Colon (tissue), 2 donors: ENCODE measurements at regions not wholly inside any gene's neighbourhood (a gene's known extent, or its start where the extent isn't known, plus 50 kb on each side); places are given as distances from the start of the nearest gene placed in this dataset.
"Not testable (repeated sequence)": the region's sequence is repeated elsewhere in the genome, so short reads cannot be mapped to it uniquely, and the experiment has no call there.

Experiments used
- FAIRE-seq: peaks from 2 replicates; lab custom pipeline; 2012; peaks lifted over from hg19 to GRCh38; lab: Jason Lieb, UNC
- donor health status: control.
- donor health status: control.

DNA sequence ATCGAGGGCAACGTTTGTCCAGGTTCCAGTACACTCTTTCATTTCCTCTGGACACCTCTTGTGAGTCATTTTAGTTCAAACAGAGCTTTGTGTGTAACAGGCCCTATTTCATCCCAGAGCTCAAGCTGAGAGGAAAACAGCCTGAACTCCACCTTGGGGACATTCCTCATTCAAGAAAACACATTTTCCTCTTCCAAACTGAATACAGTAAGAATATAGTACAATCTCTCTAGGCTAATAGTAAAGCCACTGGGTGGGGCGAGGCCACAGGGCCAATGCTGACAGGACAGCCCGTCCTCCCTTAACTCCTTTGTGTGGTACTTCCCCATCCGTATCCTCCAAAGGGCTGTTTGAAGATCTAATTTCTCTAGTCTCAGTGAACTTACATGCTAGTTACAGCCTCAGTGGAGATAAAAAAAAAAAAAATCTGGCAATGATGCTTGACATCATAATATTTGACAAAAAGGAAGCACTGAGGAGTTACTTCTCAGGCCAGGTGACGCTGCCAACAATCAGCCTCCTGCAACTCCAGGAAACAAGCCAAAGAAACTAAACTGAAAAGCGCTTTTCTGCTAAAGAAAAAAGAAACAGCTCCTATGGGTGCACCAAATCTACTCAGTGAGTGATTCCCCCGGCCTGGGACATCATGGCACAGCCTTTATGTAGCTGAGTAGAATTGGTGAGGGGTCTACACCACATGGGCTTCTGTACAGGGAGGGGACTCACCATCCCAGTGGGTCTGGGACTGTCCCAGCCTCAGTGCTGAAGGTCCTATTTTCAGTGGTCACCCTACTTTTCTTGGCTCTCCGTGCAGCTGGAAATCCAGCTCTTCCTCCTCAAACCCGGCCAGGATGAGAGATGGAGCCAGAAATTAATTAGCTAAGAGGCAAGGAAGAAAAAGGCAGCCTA is 238.2 kb upstream of the NEBL start:
- no peak for FAIRE-seq

- no peak for FAIRE-seq
These were observed 237.5 kb upstream of the NEBL start for GRCh38 chr10:21134645-21135022.

DNA sequence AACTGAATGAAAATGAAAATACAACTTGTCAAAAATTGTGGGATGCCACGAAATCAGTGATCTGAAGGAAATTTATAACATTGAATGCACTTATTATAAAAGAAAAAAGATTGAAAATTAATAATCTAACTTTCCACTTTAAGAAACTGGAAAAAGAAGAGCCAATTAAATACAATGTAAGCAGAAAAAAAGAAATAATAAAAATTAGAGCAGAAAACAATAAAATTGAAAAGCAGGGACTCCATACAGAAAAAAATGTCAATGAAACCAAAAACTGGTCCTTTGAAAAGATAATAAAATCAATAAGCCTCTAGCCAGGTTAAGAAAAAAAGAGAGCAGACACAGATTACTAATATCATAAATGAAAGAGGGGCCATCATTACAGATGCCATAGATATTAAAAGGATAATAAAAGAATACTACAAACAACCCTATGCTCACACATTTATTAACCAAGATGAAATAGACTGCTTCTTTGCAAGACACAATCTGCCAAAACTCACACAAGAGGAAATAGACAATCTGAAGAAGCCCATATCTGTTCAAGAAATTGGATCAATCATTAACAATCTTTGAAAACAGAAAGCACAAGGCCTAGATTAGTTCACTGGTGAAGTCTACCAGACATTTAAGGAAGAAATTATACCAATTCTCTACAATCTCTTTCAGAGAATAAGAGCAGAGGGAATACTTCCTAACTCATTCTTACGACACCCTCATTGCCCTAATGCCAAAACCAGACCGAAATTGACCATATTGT is 233.8 kb upstream of the NEBL start:
- peak; percentile 76 for FAIRE-seq

- no peak for FAIRE-seq
These were observed 233.0 kb upstream of the NEBL start for GRCh38 chr10:21130108-21130507.

- FAIRE-seq: no peak
These were observed 228.5 kb upstream of the NEBL start for GRCh38 chr10:21125471-21126228.

- no peak for FAIRE-seq
These were observed 225.8 kb upstream of the NEBL start for GRCh38 chr10:21122907-21123306.

DNA sequence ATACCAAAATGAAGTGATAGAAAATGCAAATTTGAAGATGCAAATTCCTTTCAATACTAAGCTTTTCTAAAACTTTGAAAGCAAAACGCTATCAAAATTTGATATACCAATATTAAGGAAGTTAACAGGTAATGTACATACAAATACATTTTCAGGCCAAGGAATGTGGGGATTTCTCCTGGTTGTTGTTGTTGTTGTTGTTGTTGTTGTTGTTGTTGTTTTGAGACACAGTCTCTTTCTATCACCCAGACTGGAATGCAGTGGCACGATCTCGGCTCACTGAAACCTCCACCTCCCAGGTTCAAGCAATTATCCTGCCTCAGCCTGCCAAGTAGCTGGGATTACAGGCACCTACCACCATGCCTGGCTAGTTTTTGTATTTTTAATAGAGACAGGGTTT is 224.7 kb upstream of the NEBL start:
- FAIRE-seq: not testable (repeated sequence)

DNA sequence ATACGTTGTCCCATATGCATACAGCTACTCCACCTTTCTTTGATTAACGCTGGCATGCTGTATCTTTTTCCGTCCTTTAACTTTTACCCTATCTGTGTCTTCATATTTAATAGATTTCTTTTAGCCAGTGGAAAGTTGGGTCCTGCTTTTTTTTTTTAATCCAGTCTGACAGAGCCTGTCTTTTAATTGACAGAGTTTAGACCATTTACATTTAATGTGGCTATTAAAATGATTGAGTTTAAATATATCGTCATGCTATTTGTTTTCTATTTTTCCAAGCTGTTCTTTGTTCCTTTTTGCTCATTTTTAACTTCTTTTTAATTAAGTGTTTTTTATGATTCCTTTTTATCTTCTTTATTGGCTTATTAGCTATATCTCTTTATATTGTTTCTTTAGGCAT is 217.6 kb upstream of the NEBL start:
- FAIRE-seq: no peak

GRCh38 chr10:21110358-21110757 is 213.2 kb upstream of the NEBL start:
- no peak for FAIRE-seq

DNA sequence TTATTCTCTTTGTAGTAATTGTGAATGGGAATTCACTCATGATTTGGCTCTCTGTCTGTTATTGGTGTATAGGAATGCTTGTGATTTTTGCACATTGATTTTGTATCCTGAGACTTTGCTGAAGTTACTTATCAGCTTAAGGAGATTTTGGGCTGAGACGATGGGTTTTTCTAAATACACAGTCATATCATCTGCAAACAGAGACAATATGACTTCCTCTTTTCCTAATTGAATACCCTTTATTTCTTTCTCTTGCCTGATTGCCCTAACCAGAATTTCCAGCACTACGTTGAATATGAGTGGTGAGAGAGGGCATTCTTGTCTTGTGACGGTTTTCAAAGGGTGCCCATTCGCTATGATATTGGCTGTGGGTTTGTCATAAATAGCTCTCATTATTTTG is 209.8 kb upstream of the NEBL start:
- FAIRE-seq: not testable (repeated sequence)

- FAIRE-seq: not testable (repeated sequence)
These were observed 208.2 kb upstream of the NEBL start for GRCh38 chr10:21105331-21105730.

GRCh38 chr10:21100871-21101514 is 203.9 kb upstream of the NEBL start:
- no peak for FAIRE-seq

DNA sequence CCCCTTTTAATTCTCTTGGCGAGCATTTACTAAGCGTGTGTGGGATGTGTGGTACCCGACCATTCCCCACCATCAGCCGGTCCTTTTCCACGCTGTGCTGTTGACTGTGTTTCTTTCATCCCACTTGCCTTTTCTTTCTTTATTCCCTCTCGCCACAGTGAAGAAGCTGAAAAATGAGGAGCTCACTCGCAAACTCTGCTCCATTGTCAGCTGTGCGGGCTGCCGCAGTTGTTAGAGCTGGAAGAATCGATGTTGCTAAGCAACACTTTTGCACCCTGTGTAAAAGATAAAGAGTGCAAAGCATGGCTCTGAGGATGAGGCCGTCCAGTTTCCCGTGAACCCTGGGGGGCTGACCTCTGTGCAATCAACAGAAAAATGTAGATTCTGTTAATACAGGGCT is 203.1 kb upstream of the NEBL start:
- FAIRE-seq: no peak

DNA sequence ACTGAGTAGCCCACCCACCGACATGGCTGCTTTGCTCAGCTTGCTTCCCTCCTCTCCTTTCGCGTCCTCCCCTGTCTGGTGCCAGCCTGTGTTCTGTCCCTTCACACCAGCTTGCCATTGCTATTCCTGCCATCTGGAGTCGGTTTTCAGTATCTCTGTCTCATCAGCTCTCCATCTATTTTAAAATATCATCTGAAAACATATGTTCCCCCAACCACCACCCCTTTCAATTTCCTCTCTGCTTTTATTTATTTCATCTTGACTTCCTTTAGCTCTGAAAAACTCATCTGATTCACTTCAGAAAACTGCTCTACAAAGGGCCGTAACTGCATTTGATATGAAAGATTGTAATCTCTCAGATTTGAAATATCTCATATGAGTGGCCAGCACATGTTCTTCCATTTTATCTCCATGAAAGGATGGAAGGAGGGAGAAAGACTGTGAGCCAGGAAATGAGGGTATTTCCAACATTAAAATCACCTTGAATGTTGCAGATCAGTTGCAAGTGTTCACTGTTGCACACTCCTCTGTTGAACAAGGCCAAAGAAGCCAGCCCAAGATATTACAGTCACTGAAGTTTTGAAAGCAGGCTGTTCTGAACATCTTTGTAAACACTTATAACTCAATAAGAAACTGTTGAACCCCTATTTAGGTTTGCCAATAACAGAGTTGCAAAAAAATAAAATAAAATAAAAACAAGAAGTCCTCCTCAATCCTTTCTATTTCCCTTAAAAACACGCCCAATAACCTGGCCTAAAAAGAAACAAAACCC is 202.4 kb upstream of the NEBL start:
- FAIRE-seq: no peak

- FAIRE-seq: no peak
These were observed 200.8 kb upstream of the NEBL start for GRCh38 chr10:21097926-21098355.

DNA sequence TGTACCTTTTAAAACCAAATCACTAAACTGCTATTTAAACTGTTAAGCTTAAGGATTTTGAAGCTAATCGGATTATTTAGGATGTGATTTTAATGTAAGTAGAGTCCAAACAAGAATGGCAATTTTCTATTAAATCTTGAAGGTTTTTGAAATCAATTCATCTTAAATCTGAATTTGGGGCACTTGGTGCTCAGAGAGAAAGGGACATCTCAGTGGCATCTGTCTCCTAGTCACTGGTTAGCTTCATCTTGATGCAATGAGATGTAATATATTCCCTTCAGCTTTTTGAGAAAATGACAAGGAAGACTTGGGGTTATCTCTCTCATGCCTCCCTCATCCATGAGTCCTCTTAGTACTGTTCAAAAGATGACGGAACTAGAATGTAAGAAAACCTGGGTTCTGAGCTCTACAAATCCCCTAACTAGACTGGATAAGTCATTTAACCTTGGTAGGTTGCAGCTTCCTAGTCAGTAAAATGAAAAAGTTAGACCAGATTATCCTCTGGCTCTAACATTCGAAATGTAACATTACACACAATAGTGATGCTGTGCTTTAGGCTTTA is 198.5 kb upstream of the NEBL start:
- FAIRE-seq: no peak

- FAIRE-seq: no peak
These were observed 198.0 kb upstream of the NEBL start for GRCh38 chr10:21095073-21095472.

GRCh38 chr10:21092683-21093524 is 195.8 kb upstream of the NEBL start:
- no peak for FAIRE-seq

DNA sequence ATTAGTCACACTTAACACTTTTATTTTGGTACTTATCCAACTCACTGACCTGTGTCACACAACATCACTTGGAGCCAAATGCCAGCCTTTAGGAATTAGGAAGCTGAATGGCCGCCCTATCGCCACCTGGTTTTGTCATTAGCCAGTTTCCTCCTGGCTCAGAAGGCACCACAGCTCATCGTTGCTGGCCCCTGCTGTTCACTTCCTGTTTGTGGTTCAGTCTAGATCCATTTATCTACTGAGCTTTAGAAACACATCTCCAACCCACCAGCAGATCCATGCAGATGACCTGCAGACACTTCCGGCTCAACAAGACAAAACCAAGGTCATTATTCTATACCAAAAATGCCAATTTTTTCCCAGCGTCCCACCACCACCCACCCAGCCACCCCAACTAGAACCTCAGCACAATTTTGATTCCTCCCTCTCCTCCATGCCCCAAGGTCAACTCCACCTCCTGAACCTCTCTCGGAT is 193.5 kb upstream of the NEBL start:
- no peak for FAIRE-seq

GRCh38 chr10:21087476-21087875 is 190.4 kb upstream of the NEBL start:
- FAIRE-seq: no peak
